Hepatocyte (in vitro differentiated cells): ENCODE measurements at regions not wholly inside any gene's neighbourhood (a gene's known extent, or its start where the extent isn't known, plus 50 kb on each side); places are given as distances from the start of the nearest gene placed in this dataset.

Experiments used
- DNase-seq: peaks from one replicate; pipeline ENCODE4 v3.0.0-alpha.2; 2016; ENCODE audit warnings: low spot score
- H2AFZ ChIP-seq: fragments of 200-600 bp; sonication (generic); 2 replicates; pipeline ENCODE4 v1.6.0; 2016; ENCODE audit warnings: antibody characterized with exemption, mild to moderate bottlenecking
- H3K27ac ChIP-seq: fragments of 200-600 bp; sonication (generic); 2 replicates; pipeline ENCODE4 v1.5.1; 2016; ENCODE audit warnings: mild to moderate bottlenecking
- H3K27me3 ChIP-seq: fragments of 200-600 bp; sonication (generic); 2 replicates; pipeline ENCODE4 v1.6.1; 2016
- H3K36me3 ChIP-seq: fragments of 200-600 bp; sonication (generic); replicated peaks from 2 replicates; pipeline ENCODE4 v1.5.1; 2016; ENCODE audit warnings: low read depth; ENCODE audit not compliant: insufficient read depth
- H3K4me1 ChIP-seq: fragments of 200-600 bp; sonication (generic); 2 replicates; pipeline ENCODE4 v1.5.1; 2016; ENCODE audit warnings: mild to moderate bottlenecking, moderate library complexity; ENCODE audit not compliant: insufficient read depth
- H3K4me2 ChIP-seq: fragments of 200-600 bp; sonication (generic); 2 replicates; pipeline ENCODE4 v1.6.0; 2016
- H3K4me3 ChIP-seq: fragments of 200-600 bp; sonication (generic); 2 replicates; pipeline ENCODE4 v1.5.1; 2016; ENCODE audit warnings: mild to moderate bottlenecking
- H3K79me2 ChIP-seq: fragments of 200-600 bp; sonication (generic); 2 replicates; pipeline ENCODE4 v1.6.0; 2017; ENCODE audit warnings: mild to moderate bottlenecking
- H3K9me2 ChIP-seq: fragments of 200-600 bp; sonication (generic); replicated peaks from 2 replicates; pipeline ENCODE4 v1.6.0; 2017; ENCODE audit warnings: mild to moderate bottlenecking; ENCODE audit not compliant: insufficient read depth
- H3K9me3 ChIP-seq: fragments of 200-600 bp; sonication (generic); 2 replicates; pipeline ENCODE4 v1.5.1; 2016; ENCODE audit warnings: low read depth, mild to moderate bottlenecking
- H4K20me1 ChIP-seq: fragments of 200-600 bp; sonication (generic); 2 replicates; pipeline ENCODE4 v1.6.0; 2016; ENCODE audit warnings: mild to moderate bottlenecking; ENCODE audit not compliant: insufficient read depth, poor library complexity, severe bottlenecking
- CTCF ChIP-seq: fragments of 200-600 bp; sonication (generic); IDR thresholded peaks from 2 replicates; pipeline ENCODE4 v1.5.1; 2016; ENCODE audit warnings: antibody characterized with exemption, mild to moderate bottlenecking; ENCODE audit not compliant: poor library complexity
- EZH2 ChIP-seq: fragments of 200-600 bp; sonication (generic); IDR thresholded peaks from 2 replicates; pipeline ENCODE4 v1.6.1; 2016; ENCODE audit warnings: antibody characterized with exemption, mild to moderate bottlenecking, borderline replicate concordance
- EZH2phosphoT487 ChIP-seq: fragments of 200-600 bp; sonication (generic); IDR thresholded peaks from one replicate; pipeline ENCODE4 v1.6.1; 2018; ENCODE audit warnings: antibody characterized with exemption, mild to moderate bottlenecking, low read depth, moderate library complexity; ENCODE audit not compliant: unreplicated experiment, severe bottlenecking
- WGBS: methylation state at CpG from one replicate; pipeline ENCODE4 v1.1.6; 2016; ENCODE audit warnings: low lambda C conversion rate; ENCODE audit errors: missing lambda C conversion rate; 5-methylcytosine and 5-hydroxymethylcytosine counted together

GRCh38 chr20:50351541-50351940, 158.6 kb upstream of the PTPN1 start:
- TF ChIP-seq EZH2 (no peak), CTCF (no peak), EZH2phosphoT487 (no peak)
- no peak overlapping the region for H3K27ac ChIP-seq
- 97% methylated on average over 11 of the region's 11 CpGs for WGBS
- no peak overlapping the region for H3K4me3 ChIP-seq
- H3K4me1 ChIP-seq, result peaks cover 3% of the 10 kb centered on the region
- no peak overlapping the region for H3K4me2 ChIP-seq
- no peaks in the 10 kb centered on the region for H3K9me2 ChIP-seq
- DNase-seq, result no peak
- no peak overlapping the region for H2AFZ ChIP-seq
- no peaks in the 10 kb centered on the region for H3K36me3 ChIP-seq
- no peaks in the 10 kb centered on the region for H3K79me2 ChIP-seq
- H3K27me3 ChIP-seq, result no peaks in the 10 kb centered on the region
- no peaks in the 10 kb centered on the region for H4K20me1 ChIP-seq
- no peaks in the 10 kb centered on the region for H3K9me3 ChIP-seq

- Histone ChIP-seq H3K36me3 (no peaks in the 10 kb centered on the region), H3K27ac (no peak overlapping the region), H3K79me2 (no peaks in the 10 kb centered on the region), H3K9me2 (no peaks in the 10 kb centered on the region), H3K4me2 (no peak overlapping the region), H3K4me1 (no peaks in the 10 kb centered on the region), H4K20me1 (no peaks in the 10 kb centered on the region), H3K4me3 (no peak overlapping the region), H3K9me3 (no peaks in the 10 kb centered on the region), H2AFZ (no peak overlapping the region), H3K27me3 (no peaks in the 10 kb centered on the region)
- TF ChIP-seq CTCF, result no peak
- TF ChIP-seq EZH2phosphoT487, result no peak
- TF ChIP-seq EZH2, result no peak
- no peak for DNase-seq
- 74% methylated on average over 16 of the region's 16 CpGs for WGBS
These were observed 156.8 kb upstream of the PTPN1 start for GRCh38 chr20:50353289-50353961.

GRCh38 chr20:50354721-50355589, 155.2 kb upstream of the PTPN1 start:
- no peaks in the 10 kb centered on the region for H3K4me1 ChIP-seq
- peak; percentile 38 for DNase-seq
- no peaks in the 10 kb centered on the region for H3K9me2 ChIP-seq
- H2AFZ ChIP-seq, result no peak overlapping the region
- TF ChIP-seq EZH2phosphoT487 (no peak), CTCF (no peak), EZH2 (no peak)
- no peaks in the 10 kb centered on the region for H4K20me1 ChIP-seq
- no peaks in the 10 kb centered on the region for H3K79me2 ChIP-seq
- peak overlapping the region; percentile 31 for H3K27ac ChIP-seq
- 77% methylated on average over 13 of the region's 13 CpGs for WGBS
- no peaks in the 10 kb centered on the region for H3K9me3 ChIP-seq
- no peak overlapping the region for H3K4me3 ChIP-seq
- no peaks in the 10 kb centered on the region for H3K36me3 ChIP-seq
- H3K27me3 ChIP-seq, result no peaks in the 10 kb centered on the region
- no peak overlapping the region for H3K4me2 ChIP-seq
